Naive thymus-derived CD4-positive, alpha-beta T cell (primary cell): ENCODE measurements at regions not wholly inside any gene's neighbourhood (a gene's known extent, or its start where the extent isn't known, plus 50 kb on each side); places are given as distances from the start of the nearest gene placed in this dataset.

ENCODE experiments used
- ATAC-seq: fragments of 150-1000 bp; cut with Tn5 transposase; 2 replicates; pipeline ENCODE4 v1.10.0; 2021; ENCODE audit warnings: mild to moderate bottlenecking, moderate library complexity
- CTCF ChIA-PET: fragments of 350-600 bp; sonication (Branson Sonifier 250); formaldehyde crosslinking; loops from one replicate; lab custom pipeline; 2021; ENCODE audit warnings: antibody characterized with exemption; lab: Charles Lee
- POLR2A ChIA-PET: fragments of 350-600 bp; sonication (Branson Sonifier 250); formaldehyde crosslinking; loops from one replicate; lab custom pipeline; 2021; ENCODE audit warnings: antibody characterized with exemption, inconsistent platforms; lab: Charles Lee
- DNase-seq, 9 donors: peaks; one replicate each; pipeline versions ENCODE4 v3.0.0 to v3.0.0-alpha.2; 2020 to 2022; ENCODE audit warnings: mixed read lengths in 1 of 9
- H3K27ac ChIP-seq: one replicate; pipeline ENCODE4 v1.7.0; 2013; ENCODE audit warnings: mild to moderate bottlenecking, low read depth, low read length, moderate library complexity
- H3K27me3 ChIP-seq, 2 donors: one replicate each; pipeline ENCODE4 v1.7.0; 2013; ENCODE audit warnings: low read length in 2 of 2, mild to moderate bottlenecking in 2 of 2, moderate library complexity in 2 of 2; ENCODE audit not compliant: control insufficient read depth in 2 of 2, insufficient read depth in 2 of 2
- H3K36me3 ChIP-seq, 3 experiments: 1 replicate in 2 of 3; 2 replicates in 1 of 3; pipeline ENCODE4 v1.7.0; 2013; ENCODE audit warnings: low read length in 3 of 3, mild to moderate bottlenecking in 3 of 3, moderate library complexity in 1 of 3; ENCODE audit not compliant: insufficient read depth in 3 of 3, control insufficient read depth in 2 of 3
- H3K4me1 ChIP-seq, 2 donors: one replicate each; pipeline ENCODE4 v1.7.0; 2013; ENCODE audit warnings: low read length in 2 of 2, mild to moderate bottlenecking in 2 of 2, moderate library complexity in 1 of 2; ENCODE audit not compliant: control insufficient read depth in 2 of 2, insufficient read depth in 2 of 2
- H3K4me3 ChIP-seq: 2 replicates; pipeline ENCODE4 v1.7.0; 2013; ENCODE audit warnings: mild to moderate bottlenecking, low read length
- H3K9me3 ChIP-seq, 3 experiments: 1 replicate in 2 of 3; 2 replicates in 1 of 3; pipeline ENCODE4 v1.7.0; 2013; ENCODE audit warnings: low read length in 3 of 3; ENCODE audit not compliant: control insufficient read depth in 2 of 3
- H3K27ac Mint-ChIP-seq, 9 donors: one replicate each; pipeline ENCODE4 v1.8.0; 2020 to 2022; ENCODE audit warnings: mixed read lengths in 9 of 9, mild to moderate bottlenecking in 8 of 9, moderate library complexity in 5 of 9, inconsistent platforms in 2 of 9
- H3K27me3 Mint-ChIP-seq, 5 donors: one replicate each; pipeline ENCODE4 v1.8.0; 2021 to 2022; ENCODE audit warnings: mixed read lengths in 5 of 5, mild to moderate bottlenecking in 1 of 5
- H3K36me3 Mint-ChIP-seq, 5 donors: one replicate each; pipeline ENCODE4 v1.8.0; 2020 to 2022; ENCODE audit warnings: mixed read lengths in 5 of 5, mild to moderate bottlenecking in 3 of 5, inconsistent platforms in 1 of 5
- H3K4me1 Mint-ChIP-seq, 7 donors: one replicate each; pipeline ENCODE4 v1.8.0; 2020 to 2022; ENCODE audit warnings: mixed read lengths in 7 of 7, mild to moderate bottlenecking in 3 of 7, inconsistent platforms in 1 of 7
- H3K4me3 Mint-ChIP-seq, 10 donors: one replicate each; pipeline ENCODE4 v1.8.0; 2020 to 2022; ENCODE audit warnings: mild to moderate bottlenecking in 10 of 10, mixed read lengths in 10 of 10, moderate library complexity in 6 of 10, inconsistent platforms in 2 of 10
- H3K9me3 Mint-ChIP-seq, 11 donors: one replicate each; pipeline ENCODE4 v1.8.0; 2020 to 2022; ENCODE audit warnings: mixed read lengths in 11 of 11, mild to moderate bottlenecking in 4 of 11, inconsistent platforms in 1 of 11, moderate library complexity in 1 of 11
- intact Hi-C, 2 donors: fragments of 100-400 bp; cut with micrococcal nuclease; formaldehyde crosslinking; loops; one replicate each; pipeline ENCODE4 v1.15.1; 2023

DNA sequence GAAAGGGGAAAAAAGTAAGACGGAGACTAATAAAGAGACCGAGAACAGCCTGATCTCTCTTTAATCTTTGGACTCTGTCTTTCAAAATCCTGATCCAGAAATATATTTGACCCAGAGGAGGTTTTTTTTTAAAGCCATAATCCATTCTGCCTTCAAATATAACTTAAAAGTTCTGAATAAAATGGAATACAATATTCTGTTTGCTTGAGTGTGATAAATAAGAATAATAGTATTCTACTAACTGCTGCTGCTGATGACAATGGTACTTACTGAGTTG lies 1196.0 kb downstream of the GALC start:
- Mint-ChIP-seq H3K9me3 (peaks cover 0 to 16% (median 2%) of the 10 kb centered on the region in 11 donors), H3K27me3 (no peaks in the 10 kb centered on the region), H3K27ac (no peak overlapping the region), H3K4me3 (no peak overlapping the region), H3K4me1 (no peaks in the 10 kb centered on the region), H3K36me3 (no peaks in the 10 kb centered on the region)
- H3K27ac ChIP-seq, result no peak overlapping the region
- CTCF ChIA-PET, result no interaction called here
- DNase-seq, result no peak
- ATAC-seq, result no peak
- H3K27me3 ChIP-seq, result no peaks in the 10 kb centered on the region
- H3K9me3 ChIP-seq, result no peaks in the 10 kb centered on the region
- intact Hi-C loops, result no loop called here
- H3K4me3 ChIP-seq, result no peak overlapping the region
- H3K4me1 ChIP-seq, result no peaks in the 10 kb centered on the region
- POLR2A ChIA-PET, result no interaction called here
- no peaks in the 10 kb centered on the region for H3K36me3 ChIP-seq

DNA sequence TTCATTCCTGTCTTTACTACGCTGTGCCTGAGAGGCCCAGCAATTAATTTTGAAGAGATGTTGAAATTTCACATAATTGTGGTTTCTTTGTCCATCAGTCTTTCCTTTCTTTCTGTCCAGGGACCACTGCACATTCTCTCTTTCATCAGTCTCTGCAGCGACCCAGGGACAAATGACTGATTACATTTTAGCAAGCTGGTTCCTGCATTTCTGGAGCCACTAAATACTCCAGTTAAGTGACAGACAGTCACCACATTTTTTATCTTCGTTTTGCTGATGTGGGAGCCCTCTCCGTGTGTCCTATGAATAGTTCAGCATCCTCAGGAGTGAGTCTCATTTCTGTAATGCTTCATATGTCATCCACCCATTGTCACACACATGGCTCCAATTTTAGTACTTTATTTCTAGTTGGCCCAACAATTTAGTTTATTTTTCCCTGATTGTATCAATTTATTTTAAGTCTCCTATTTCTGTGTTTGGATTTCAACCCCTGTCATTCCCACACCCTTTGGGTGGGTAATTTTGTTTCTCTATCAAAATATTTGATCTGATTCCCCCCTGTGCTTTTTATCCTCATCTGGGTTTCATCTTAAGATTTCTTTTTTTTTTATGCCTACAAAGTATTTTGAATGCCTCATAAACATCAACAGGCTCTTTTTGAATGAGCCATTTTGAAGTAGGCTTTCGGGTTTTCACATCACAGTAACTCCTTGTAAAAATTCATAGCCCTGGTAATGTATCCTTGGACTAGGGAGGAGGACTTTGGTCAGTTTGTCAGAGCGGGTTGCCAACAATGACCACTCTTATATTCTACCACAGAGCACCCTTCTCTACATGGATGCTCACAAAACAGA lies 1196.5 kb downstream of the GALC start:
- Mint-ChIP-seq H3K27ac (no peak overlapping the region), H3K9me3 (peaks cover 0 to 12% (median 0%) of the 10 kb centered on the region in 11 donors), H3K27me3 (no peaks in the 10 kb centered on the region), H3K4me3 (no peak overlapping the region), H3K4me1 (no peaks in the 10 kb centered on the region), H3K36me3 (no peaks in the 10 kb centered on the region)
- Histone ChIP-seq H3K9me3 (no peaks in the 10 kb centered on the region), H3K4me3 (no peak overlapping the region), H3K36me3 (no peaks in the 10 kb centered on the region), H3K4me1 (no peaks in the 10 kb centered on the region), H3K27me3 (no peaks in the 10 kb centered on the region), H3K27ac (no peak overlapping the region)
- POLR2A ChIA-PET, result no interaction called here
- DNase-seq (no peak), ATAC-seq (no peak)
- intact Hi-C loops, result no loop called here
- CTCF ChIA-PET, result no interaction called here

DNA sequence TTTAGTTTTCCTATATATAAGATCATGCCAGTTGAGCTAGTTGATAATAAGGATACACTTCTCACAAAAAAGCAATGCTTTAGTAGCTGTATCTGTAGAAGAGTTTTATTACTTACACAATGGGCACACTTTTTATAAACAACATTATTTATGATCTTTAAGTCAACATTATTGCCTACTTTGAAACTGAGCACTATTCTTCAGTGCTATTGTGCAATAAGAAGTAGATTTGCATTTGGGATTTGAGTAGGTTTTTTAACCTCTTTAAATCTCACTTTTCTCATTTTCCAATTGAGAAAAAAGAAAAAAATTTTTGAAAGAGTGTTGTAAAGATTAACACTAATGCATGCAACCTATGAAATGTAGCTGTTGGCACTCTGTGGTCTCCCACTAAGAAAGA lies 1198.3 kb downstream of the GALC start:
- Mint-ChIP-seq H3K4me3 (no peak overlapping the region), H3K27ac (no peak overlapping the region), H3K9me3 (peaks cover 0 to 14% (median 2%) of the 10 kb centered on the region in 11 donors), H3K27me3 (no peaks in the 10 kb centered on the region), H3K4me1 (no peaks in the 10 kb centered on the region), H3K36me3 (no peaks in the 10 kb centered on the region)
- Histone ChIP-seq H3K9me3 (no peaks in the 10 kb centered on the region), H3K36me3 (no peaks in the 10 kb centered on the region), H3K27me3 (no peaks in the 10 kb centered on the region), H3K4me1 (no peaks in the 10 kb centered on the region), H3K27ac (no peak overlapping the region), H3K4me3 (no peak overlapping the region)
- intact Hi-C loops, result no loop called here
- no peak for DNase-seq
- ATAC-seq, result no peak
- ChIA-PET CTCF (no interaction called here), POLR2A (no interaction called here)

GRCh38 chr14:86790408-86791364 lies 1202.3 kb downstream of the GALC start:
- intact Hi-C loops, result no loop called here
- DNase-seq (no peak), ATAC-seq (no peak)
- no peak overlapping the region for H3K27ac ChIP-seq
- POLR2A ChIA-PET, result no interaction called here
- Mint-ChIP-seq H3K27me3 (no peaks in the 10 kb centered on the region), H3K4me3 (no peak overlapping the region), H3K9me3 (peaks cover 0 to 14% (median 0%) of the 10 kb centered on the region in 11 donors), H3K27ac (no peak overlapping the region), H3K36me3 (no peaks in the 10 kb centered on the region), H3K4me1 (no peaks in the 10 kb centered on the region)
- CTCF ChIA-PET, result no interaction called here
- no peaks in the 10 kb centered on the region for H3K9me3 ChIP-seq
- no peaks in the 10 kb centered on the region for H3K4me1 ChIP-seq
- H3K36me3 ChIP-seq, result no peaks in the 10 kb centered on the region
- no peaks in the 10 kb centered on the region for H3K27me3 ChIP-seq
- no peak overlapping the region for H3K4me3 ChIP-seq

DNA sequence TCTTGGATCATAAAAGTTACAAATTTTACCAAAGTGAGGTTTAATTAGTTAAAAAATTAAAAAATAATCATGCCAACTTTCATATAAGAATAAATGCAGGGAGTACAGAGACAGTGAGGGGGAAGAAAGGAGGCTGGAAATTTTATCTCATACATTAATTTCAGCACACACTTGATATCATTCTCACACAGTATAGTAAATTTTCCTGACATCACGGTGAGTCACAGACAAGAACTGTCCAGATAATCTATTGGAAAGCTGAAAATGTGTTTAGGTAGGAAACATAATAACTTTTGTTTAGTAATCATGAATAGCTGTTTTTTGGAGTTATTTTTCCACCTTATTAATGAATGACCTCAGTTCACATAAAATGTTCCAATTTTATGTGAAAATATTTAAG lies 1204.8 kb downstream of the GALC start:
- no peaks in the 10 kb centered on the region for H3K4me1 Mint-ChIP-seq
- ChIA-PET POLR2A (no interaction called here), CTCF (no interaction called here)
- no peaks in the 10 kb centered on the region for H3K36me3 Mint-ChIP-seq
- no peaks in the 10 kb centered on the region for H3K27me3 Mint-ChIP-seq
- Histone ChIP-seq H3K27me3 (no peaks in the 10 kb centered on the region), H3K9me3 (no peaks in the 10 kb centered on the region), H3K36me3 (no peaks in the 10 kb centered on the region), H3K27ac (no peak overlapping the region), H3K4me3 (no peak overlapping the region), H3K4me1 (no peaks in the 10 kb centered on the region)
- intact Hi-C loops, result no loop called here
- H3K9me3 Mint-ChIP-seq, result peaks cover 0 to 15% (median 0%) of the 10 kb centered on the region in 11 donors
- DNase-seq, result no peak
- H3K4me3 Mint-ChIP-seq, result no peak overlapping the region
- ATAC-seq, result no peak
- no peak overlapping the region for H3K27ac Mint-ChIP-seq

DNA sequence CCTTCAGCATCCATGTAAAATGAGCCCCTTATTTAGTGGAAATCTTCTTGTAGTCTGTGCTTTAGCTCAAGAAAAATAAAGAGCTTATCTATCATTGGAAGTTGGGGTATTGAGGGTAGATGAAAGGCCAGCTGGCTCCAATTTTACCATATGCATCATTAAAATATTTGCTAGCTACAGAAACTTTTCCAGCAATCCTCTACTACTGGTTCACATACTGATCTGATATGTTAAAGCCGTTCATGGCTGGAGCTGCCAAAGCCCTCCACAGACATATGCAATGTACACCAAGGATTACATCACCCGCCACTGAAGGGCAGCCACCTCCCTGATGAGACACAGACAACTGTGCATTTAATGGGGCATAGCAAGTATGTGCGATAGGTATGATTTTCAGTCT lies 1205.3 kb downstream of the GALC start:
- Histone ChIP-seq H3K27me3 (no peaks in the 10 kb centered on the region), H3K4me1 (no peaks in the 10 kb centered on the region), H3K4me3 (no peak overlapping the region), H3K9me3 (no peaks in the 10 kb centered on the region), H3K36me3 (no peaks in the 10 kb centered on the region), H3K27ac (no peak overlapping the region)
- ATAC-seq (no peak), DNase-seq (no peak)
- no peak overlapping the region for H3K27ac Mint-ChIP-seq
- no peaks in the 10 kb centered on the region for H3K36me3 Mint-ChIP-seq
- intact Hi-C loops, result no loop called here
- no peaks in the 10 kb centered on the region for H3K4me1 Mint-ChIP-seq
- peaks cover 0 to 11% (median 0%) of the 10 kb centered on the region in 11 donors for H3K9me3 Mint-ChIP-seq
- POLR2A ChIA-PET, result no interaction called here
- no peak overlapping the region for H3K4me3 Mint-ChIP-seq
- CTCF ChIA-PET, result no interaction called here
- H3K27me3 Mint-ChIP-seq, result no peaks in the 10 kb centered on the region
